Uterus (tissue), 3 donors: ENCODE measurements at regions not wholly inside any gene's neighbourhood (a gene's known extent, or its start where the extent isn't known, plus 50 kb on each side); places are given as distances from the start of the nearest gene placed in this dataset.

Experiments used
- DNase-seq, 2 donors: peaks; one replicate each; pipeline ENCODE4 v3.0.0-alpha.2; 2019 to 2020
- H3K27ac ChIP-seq, 2 donors: fragments of 200-600 bp; sonication (generic); 1 replicate in 1 of 2; 2 replicates in 1 of 2; pipeline ENCODE4 v1.5.1; 2016 to 2018
- H3K27me3 ChIP-seq, 2 donors: fragments of 200-600 bp; sonication (generic); one replicate each; pipeline ENCODE4 v1.5.1; 2018 to 2019; ENCODE audit warnings: control low read depth in 1 of 2
- H3K36me3 ChIP-seq, 2 donors: fragments of 200-600 bp; sonication (generic); one replicate each; pipeline ENCODE4 v1.5.1; 2019; ENCODE audit warnings: control low read depth in 1 of 2
- H3K4me1 ChIP-seq, 2 donors: fragments of 200-600 bp; sonication (generic); one replicate each; pipeline ENCODE4 v1.5.1; 2018 to 2019; ENCODE audit warnings: control low read depth in 1 of 2
- H3K4me3 ChIP-seq, 2 donors: fragments of 200-600 bp; sonication (generic); 1 replicate in 1 of 2; 2 replicates in 1 of 2; pipeline ENCODE4 v1.5.1; 2018 to 2019; ENCODE audit warnings: mild to moderate bottlenecking in 1 of 2
- H3K9me3 ChIP-seq, 2 donors: fragments of 200-600 bp; sonication (generic); one replicate each; pipeline ENCODE4 v1.5.1; 2019; ENCODE audit warnings: control low read depth in 1 of 2
- CTCF ChIP-seq, 4 experiments: fragments of 200-600 bp in 2 of 4; fragments of 450-650 bp in 2 of 4; sonication (generic) in 2 of 4; IDR thresholded peaks; one replicate each; pipeline ENCODE4 v1.5.1; 2016 to 2019; ENCODE audit warnings: antibody characterized with exemption in 4 of 4, mild to moderate bottlenecking in 2 of 4, moderate library complexity in 1 of 4
- POLR2A ChIP-seq, 2 donors: fragments of 450-650 bp; IDR thresholded peaks; one replicate each; pipeline ENCODE4 v1.6.1; 2016; ENCODE audit warnings: antibody characterized with exemption in 2 of 2, mild to moderate bottlenecking in 1 of 2, moderate library complexity in 1 of 2
- intact Hi-C: fragments of 100-400 bp; cut with DNase I; formaldehyde crosslinking; loops from one replicate; pipeline ENCODE4 v1.15.1; 2023; ENCODE audit warnings: low total_unique reads
- donor health status: DM: yes; HTN: yes; CAD: no.

GRCh38 chr3:148381051-148381450, 316.7 kb upstream of the AGTR1 start:
- Histone ChIP-seq H3K36me3 (no peaks in the 10 kb centered on the region), H3K27ac (no peak overlapping the region), H3K4me1 (no peaks in the 10 kb centered on the region), H3K4me3 (no peak overlapping the region), H3K9me3 (no peaks in the 10 kb centered on the region), H3K27me3 (no peaks in the 10 kb centered on the region)
- intact Hi-C loops: no loop called here
- no peak for DNase-seq
- TF ChIP-seq POLR2A (IDR thresholded peaks at IDR 0.05): no peak
- no peak for TF ChIP-seq CTCF (IDR thresholded peaks at IDR 0.05)

- no peak overlapping the region for H3K27ac ChIP-seq
- H3K9me3 ChIP-seq: no peaks in the 10 kb centered on the region
- H3K36me3 ChIP-seq: no peaks in the 10 kb centered on the region
- intact Hi-C loops: no loop called here
- no peak for DNase-seq
- no peak overlapping the region for H3K4me3 ChIP-seq
- no peaks in the 10 kb centered on the region for H3K27me3 ChIP-seq
- TF ChIP-seq CTCF (IDR thresholded peaks at IDR 0.05) (no peak), POLR2A (IDR thresholded peaks at IDR 0.05) (no peak)
- H3K4me1 ChIP-seq: no peaks in the 10 kb centered on the region
Measured at GRCh38 chr3:148389916-148390315, 307.8 kb upstream of the AGTR1 start.

GRCh38 chr3:148395821-148396220, 301.9 kb upstream of the AGTR1 start:
- TF ChIP-seq CTCF (IDR thresholded peaks at IDR 0.05) (no peak), POLR2A (IDR thresholded peaks at IDR 0.05) (no peak)
- no peak for DNase-seq
- intact Hi-C loops: no loop called here

GRCh38 chr3:148400754-148401153, 296.9 kb upstream of the AGTR1 start:
- TF ChIP-seq CTCF (IDR thresholded peaks at IDR 0.05): no peak
- TF ChIP-seq POLR2A (IDR thresholded peaks at IDR 0.05): no peak
- Histone ChIP-seq H3K27me3 (no peaks in the 10 kb centered on the region), H3K27ac (peak overlapping the region in 1 of 2 donors; percentile 28), H3K4me1 (no peaks in the 10 kb centered on the region), H3K4me3 (no peak overlapping the region), H3K9me3 (no peaks in the 10 kb centered on the region), H3K36me3 (no peaks in the 10 kb centered on the region)
- intact Hi-C loops: no loop called here
- no peak for DNase-seq

More at GRCh38 chr3:148395821-148396220, 301.9 kb upstream of the AGTR1 start:
- Histone ChIP-seq H3K27ac (no peak overlapping the region), H3K4me1 (no peaks in the 10 kb centered on the region), H3K36me3 (no peaks in the 10 kb centered on the region), H3K9me3 (no peaks in the 10 kb centered on the region), H3K27me3 (no peaks in the 10 kb centered on the region), H3K4me3 (no peak overlapping the region)

- no peak for TF ChIP-seq POLR2A (IDR thresholded peaks at IDR 0.05)
- no peak for TF ChIP-seq CTCF (IDR thresholded peaks at IDR 0.05)
- Histone ChIP-seq H3K9me3 (no peaks in the 10 kb centered on the region), H3K4me3 (no peak overlapping the region), H3K27ac (no peak overlapping the region), H3K36me3 (no peaks in the 10 kb centered on the region), H3K27me3 (no peaks in the 10 kb centered on the region), H3K4me1 (no peaks in the 10 kb centered on the region)
- intact Hi-C loops: no loop called here
- DNase-seq: no peak
Measured at GRCh38 chr3:148408667-148409066, 289.0 kb upstream of the AGTR1 start.
